GM18907 (cell line): ENCODE measurements at regions not wholly inside any gene's neighbourhood (a gene's known extent, or its start where the extent isn't known, plus 50 kb on each side); places are given as distances from the start of the nearest gene placed in this dataset.
A peak's percentile ranks its signal among the peaks of the same experiment; 100 is the strongest.
"Not testable (repeated sequence)": the region's sequence is repeated elsewhere in the genome, so short reads cannot be mapped to it uniquely, and the experiment has no call there.

ENCODE experiments used
- ATAC-seq: cut with Tn5 transposase; IDR thresholded peaks from one replicate; pipeline ENCODE4 v1.9.1; 2021; ENCODE audit warnings: mild to moderate bottlenecking, moderate library complexity; ENCODE audit not compliant: unreplicated experiment

- no peak for ATAC-seq
These were observed 144.0 kb upstream of the ITGB1 start for GRCh38 chr10:33102071-33102470.

GRCh38 chr10:33101392-33101787 is 143.4 kb upstream of the ITGB1 start:
- ATAC-seq = no peak

GRCh38 chr10:33100781-33101391 is 142.9 kb upstream of the ITGB1 start:
- no peak for ATAC-seq

- ATAC-seq = no peak
These were observed 141.7 kb upstream of the ITGB1 start for GRCh38 chr10:33099748-33100147.

GRCh38 chr10:33098951-33099663 is 141.1 kb upstream of the ITGB1 start:
- ATAC-seq = no peak

- peak; percentile 74 for ATAC-seq
These were observed 138.1 kb upstream of the ITGB1 start for GRCh38 chr10:33095867-33096815.

- no peak for ATAC-seq
These were observed 136.4 kb upstream of the ITGB1 start for GRCh38 chr10:33094263-33095051.

- ATAC-seq = no peak
These were observed 135.3 kb upstream of the ITGB1 start for GRCh38 chr10:33093362-33093761.

- ATAC-seq = no peak
These were observed 134.6 kb upstream of the ITGB1 start for GRCh38 chr10:33092596-33092995.

- no peak for ATAC-seq
These were observed 133.2 kb upstream of the ITGB1 start for GRCh38 chr10:33091201-33091600.

GRCh38 chr10:33088990-33089389 is 131.0 kb upstream of the ITGB1 start:
- ATAC-seq = no peak

GRCh38 chr10:33087922-33088321 is 129.9 kb upstream of the ITGB1 start:
- no peak for ATAC-seq

GRCh38 chr10:33087152-33087551 is 129.1 kb upstream of the ITGB1 start:
- no peak for ATAC-seq

- ATAC-seq = no peak
These were observed 128.1 kb upstream of the ITGB1 start for GRCh38 chr10:33086100-33086499.

- ATAC-seq = no peak
These were observed 127.3 kb upstream of the ITGB1 start for GRCh38 chr10:33085313-33085833.

- ATAC-seq = no peak
These were observed 126.4 kb upstream of the ITGB1 start for GRCh38 chr10:33084453-33084852.

GRCh38 chr10:33082373-33082895 is 124.4 kb upstream of the ITGB1 start:
- no peak for ATAC-seq

GRCh38 chr10:33080467-33080866 is 122.4 kb upstream of the ITGB1 start:
- not testable (repeated sequence) for ATAC-seq

GRCh38 chr10:33074443-33074842 is 116.4 kb upstream of the ITGB1 start:
- no peak for ATAC-seq
